GM19324 (cell line): ENCODE measurements at regions not wholly inside any gene's neighbourhood (a gene's known extent, or its start where the extent isn't known, plus 50 kb on each side); places are given as distances from the start of the nearest gene placed in this dataset.
"Not testable (repeated sequence)": the region's sequence is repeated elsewhere in the genome, so short reads cannot be mapped to it uniquely, and the experiment has no call there.

ENCODE experiments used
- ATAC-seq: cut with Tn5 transposase; IDR thresholded peaks from one replicate; pipeline ENCODE4 v1.9.1; 2021; ENCODE audit warnings: mild to moderate bottlenecking, moderate library complexity; ENCODE audit not compliant: unreplicated experiment, low FRiP score

DNA sequence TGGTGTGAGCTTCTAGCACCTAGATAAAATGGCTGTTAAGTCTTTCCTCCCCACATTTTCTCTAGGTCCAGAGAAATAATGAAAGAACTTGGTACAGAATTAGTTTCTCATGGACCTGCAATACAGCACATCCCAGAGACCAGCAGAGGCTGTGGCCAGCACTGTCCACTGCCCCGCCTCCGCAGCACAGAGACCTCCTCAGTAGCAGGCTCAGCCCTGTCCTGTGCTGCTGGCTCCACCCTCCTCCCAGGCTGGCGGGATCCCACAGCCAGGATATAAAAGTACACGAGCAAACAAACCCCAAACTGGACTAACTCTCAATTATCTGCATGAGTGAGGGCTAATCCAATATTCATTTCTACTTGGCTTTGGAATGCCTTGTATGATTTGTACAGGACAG is 401.5 kb downstream of the RPS6KC1 start:
- ATAC-seq: no peak

DNA sequence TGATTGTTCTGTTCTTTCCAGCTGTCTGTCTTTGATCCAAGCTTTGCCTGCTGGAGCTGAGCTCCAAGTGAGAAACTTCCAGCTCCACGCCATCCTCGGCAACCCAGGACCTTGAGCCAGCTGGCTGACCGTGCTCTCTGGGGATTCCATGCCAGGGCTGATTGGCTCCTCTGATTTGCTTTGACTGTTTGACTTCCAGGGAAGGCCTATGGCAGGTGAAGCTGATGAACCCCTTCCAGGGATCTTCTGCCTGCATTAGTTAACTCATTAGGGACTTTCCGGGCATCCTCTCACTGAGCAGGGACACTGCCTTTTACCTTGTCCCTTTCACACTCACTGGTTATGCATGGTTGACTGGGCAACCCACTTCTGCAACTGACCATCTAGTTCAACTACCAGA is 406.1 kb downstream of the RPS6KC1 start:
- ATAC-seq: no peak

DNA sequence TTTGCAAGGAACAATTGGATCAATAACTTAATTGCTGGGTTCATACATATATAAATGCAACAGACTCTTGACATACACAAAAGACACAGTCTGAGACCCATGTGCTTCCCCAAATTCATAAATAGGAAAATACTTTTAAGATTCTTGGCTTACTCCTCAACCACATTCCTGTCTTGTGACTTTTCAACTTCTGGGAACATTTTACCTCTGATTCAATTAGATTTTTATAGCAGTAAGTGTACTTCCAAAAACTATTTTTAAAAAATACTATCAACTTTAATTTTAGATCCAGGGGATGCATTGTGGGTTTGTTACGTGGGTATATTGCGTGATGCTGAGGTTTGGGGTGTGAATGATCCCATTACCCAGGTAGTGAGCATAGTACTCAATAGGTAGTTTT is 406.7 kb downstream of the RPS6KC1 start:
- ATAC-seq: no peak

DNA sequence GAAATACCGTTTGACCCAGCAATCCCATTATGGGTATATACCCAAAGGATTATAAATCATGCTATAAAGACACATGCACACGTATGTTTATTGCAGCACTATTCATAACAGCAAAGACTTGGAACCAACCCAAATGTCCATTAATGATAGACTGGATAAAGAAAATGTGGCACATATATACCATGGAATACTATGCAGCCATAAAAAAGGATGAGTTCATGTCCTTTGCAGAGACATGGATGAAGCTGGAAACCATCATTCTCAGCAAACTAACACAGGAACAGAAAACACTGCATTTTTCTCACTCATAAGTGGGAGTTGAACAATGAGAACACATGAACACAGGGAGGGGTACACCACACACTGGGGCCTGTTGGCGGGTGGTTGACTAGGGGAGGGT is 411.3 kb downstream of the RPS6KC1 start:
- not testable (repeated sequence) for ATAC-seq

DNA sequence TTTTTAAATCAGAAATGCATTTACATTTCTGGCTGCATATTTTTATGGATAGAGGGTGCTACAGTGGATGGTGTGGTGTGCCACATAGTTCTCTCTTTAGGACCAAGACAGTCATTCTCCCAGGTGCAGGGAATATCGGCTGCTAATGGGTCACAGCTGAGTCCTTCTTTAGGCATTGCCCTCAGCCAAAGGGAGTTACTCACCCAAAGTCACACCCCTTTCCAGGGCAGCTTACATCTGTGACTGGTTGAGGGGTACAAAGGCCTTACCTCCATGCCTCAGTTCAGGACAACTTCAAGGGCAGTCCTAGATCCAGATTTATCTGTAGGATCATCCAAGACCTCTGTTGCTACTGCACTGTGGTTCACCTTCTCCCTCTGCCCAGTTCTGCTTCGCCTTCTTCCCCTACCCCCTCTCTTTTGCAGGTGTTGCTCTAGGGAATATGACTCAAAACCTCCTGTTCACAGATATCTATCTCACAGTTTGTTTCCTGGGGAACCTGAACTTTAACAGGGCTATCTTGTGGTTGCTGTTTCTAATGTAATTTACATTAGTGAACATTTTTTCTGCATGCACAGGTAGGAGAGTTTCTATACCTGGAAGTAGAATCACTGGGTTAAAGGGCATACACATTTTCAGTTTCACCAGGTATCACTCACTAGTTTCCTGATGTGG is 413.9 kb downstream of the RPS6KC1 start:
- no peak for ATAC-seq

DNA sequence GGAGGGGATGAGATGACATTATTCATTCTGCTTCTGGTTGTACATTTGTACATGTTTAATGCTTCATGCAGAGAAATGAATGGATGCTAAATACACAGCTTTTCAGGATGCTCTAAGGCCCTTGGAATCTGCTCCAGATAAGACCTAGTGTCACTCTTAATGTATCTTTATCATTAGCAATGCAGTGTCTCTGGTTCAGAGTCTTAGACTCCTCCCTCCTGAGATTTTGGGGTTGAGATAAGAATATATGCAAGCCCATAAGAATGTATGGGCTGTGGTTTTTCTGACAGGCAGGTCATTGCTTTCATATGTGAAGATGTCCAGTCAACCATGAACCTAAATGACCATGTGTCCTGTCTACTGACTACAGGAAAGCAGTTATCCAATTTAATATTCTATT is 415.5 kb downstream of the RPS6KC1 start:
- ATAC-seq: no peak

DNA sequence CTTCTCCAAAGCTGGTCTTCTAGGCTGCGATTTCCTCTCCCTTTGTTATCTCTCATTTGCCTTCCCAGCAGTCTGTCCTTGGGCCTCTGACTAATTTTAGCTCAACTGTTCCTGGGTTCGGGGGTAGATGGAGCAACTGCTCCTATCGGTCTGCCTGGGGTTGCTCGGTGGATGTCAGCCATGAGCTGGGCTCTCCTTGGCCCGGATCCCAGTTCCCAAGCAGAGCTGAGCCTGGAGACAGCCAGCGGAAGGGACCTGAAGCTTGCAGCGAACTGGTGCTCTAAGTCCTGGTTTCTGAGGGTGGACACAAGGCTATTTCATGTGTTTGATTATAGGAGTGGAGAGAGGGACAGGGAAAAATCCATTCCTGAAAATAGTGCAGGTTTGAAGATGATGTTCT is 423.0 kb downstream of the RPS6KC1 start:
- no peak for ATAC-seq

DNA sequence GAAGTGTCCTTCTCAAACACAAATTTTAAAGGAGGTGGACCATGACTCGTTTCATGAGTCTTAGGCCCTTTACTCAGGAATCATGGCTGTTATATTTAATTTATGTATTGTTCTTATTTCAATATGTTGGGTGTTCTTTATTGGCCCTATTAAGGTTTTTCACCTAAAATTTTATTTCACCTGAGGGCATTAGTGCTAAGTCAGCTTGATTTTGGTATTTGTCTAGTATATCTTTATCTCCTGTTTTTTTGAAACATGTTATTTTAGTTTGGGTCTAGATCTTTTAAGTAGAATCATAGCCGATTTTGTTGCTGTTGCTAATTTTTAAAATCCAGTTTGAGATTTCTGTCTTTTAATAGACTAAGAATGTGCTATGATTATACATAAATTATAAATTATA is 430.4 kb downstream of the RPS6KC1 start:
- ATAC-seq: no peak

DNA sequence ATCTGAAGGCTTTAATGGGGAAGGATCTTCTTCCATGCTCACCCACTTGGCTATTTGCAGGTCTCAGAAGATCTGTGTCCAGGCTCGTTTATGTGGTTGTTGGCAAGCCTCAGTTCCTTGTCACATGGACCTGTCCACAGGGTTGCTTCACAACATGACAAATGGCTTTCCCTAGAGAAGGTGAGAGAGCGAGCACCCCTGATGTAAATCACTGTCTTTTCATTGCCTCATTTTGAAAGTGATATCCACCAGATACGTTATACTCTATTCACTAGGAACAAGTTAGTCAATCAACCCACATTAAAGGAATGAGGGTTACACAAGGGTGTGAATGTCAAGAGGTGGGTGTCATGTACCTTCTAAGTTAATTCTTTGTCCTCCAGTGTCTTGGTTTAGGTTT is 433.3 kb downstream of the RPS6KC1 start:
- ATAC-seq: no peak

DNA sequence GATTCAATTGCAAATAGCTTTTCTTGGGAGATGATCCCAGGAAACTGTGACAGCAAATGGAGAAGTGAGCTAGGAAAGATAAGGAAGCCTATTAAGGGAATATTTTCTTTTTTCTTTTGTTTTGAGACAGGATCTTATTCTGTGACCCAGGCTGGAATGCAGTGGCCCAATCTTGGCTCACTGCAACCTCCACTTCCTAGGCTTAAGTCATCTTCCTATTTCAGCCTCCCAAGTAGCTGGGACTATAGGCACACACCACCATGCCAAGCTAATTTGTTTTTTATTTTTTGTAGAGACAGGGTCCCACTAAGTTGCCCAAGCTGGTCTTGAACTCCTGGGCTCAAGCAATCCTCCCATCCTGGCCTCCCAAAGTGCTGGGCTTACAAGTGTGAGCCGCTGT is 433.7 kb downstream of the RPS6KC1 start:
- ATAC-seq: no peak

DNA sequence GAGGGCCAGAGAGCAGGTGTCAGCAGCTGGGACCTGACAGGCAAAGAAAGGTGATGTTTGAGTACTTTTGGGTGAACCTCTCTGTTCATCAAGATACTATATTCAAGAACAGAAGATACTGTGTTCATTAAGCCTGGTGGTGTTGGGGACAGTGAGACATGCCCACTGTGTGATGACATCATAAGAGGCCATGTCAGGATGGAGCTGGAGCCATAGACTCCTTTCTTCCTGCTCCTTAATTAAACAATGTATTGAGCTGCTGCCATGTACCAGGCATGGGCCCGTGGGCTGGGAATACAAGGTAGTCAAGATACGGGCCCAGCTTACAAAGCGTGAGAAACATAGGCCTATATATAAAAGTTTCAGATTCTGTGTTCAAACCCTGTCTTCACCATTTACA is 435.4 kb downstream of the RPS6KC1 start:
- ATAC-seq: no peak

DNA sequence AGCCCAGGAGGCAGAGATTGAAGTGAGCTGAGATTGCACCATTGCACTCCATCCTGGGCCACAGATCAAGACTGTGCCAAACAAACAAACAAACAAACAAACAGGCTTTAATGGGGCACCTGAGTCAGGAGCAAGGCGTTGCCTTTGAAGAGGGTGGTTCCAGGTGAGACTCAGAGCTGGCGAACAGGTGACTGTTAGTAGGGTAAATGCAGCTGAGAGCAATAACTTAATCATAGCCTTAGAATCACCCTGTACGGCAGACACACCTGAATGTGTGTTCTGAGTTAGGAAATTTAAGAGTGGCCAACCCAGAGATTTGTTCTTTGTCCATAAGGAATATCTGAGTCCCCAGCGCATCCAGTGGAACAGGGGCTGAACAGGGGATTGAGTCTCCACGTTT is 440.4 kb downstream of the RPS6KC1 start:
- ATAC-seq: no peak

DNA sequence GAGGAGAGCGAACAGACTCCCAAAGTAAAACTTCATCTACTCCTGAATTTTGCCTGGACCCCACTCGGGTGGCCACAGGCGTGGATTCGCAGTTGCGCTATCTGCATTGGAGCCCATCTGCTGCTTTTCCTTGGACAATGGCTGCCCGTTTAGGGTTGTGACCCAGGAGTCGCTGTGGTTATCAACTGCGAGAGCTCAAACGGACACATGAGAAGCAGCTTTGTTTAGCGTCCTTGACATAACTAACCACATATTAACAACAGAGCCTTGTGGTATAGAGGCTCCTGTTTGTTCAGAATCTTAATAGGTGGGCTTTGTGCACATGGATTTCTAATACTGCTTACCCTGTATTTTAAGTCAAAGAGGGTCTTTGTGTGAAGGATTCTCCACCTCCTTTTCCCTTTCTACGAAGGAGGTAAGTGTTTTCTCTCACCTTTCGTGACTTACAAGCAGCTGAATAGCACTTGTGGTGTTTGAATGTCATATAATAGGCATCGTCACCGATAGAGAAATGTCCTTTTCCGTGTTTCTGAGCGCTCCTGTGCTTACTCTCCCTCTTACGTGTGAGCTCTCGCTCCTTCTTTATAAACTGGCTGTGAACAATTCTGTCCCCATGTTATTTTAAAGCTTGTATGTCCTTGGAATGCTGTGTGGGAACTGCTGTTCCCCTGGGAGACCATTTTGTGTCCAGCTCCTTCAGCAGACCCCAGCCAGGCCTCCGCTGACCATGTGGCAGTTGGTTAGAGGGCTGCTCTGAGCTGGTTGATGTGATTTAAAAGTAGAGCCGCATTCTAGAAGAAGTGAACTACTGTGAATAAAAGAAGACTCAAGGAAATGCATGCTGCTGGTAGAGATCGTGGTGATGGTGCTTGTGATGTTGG is 441.4 kb downstream of the RPS6KC1 start:
- ATAC-seq: no peak

DNA sequence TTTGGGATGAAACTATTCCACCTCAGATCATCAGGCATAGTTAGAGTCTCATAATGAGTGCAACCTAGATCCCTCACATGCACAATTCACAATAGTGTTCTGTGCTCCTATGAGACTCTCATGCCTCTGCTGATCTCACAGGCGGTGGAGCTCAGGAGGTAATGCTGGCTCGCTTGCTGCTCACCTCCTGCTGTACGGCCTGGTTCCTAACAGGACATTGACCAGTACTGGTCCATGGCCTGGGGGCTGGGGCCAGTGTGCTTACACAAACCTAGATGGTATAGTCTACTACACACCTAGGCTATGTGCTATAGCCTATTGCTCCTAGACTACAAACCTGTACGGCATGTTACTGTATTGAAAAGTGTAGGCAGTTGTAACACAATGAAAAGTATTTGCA is 448.4 kb downstream of the RPS6KC1 start:
- ATAC-seq: no peak

DNA sequence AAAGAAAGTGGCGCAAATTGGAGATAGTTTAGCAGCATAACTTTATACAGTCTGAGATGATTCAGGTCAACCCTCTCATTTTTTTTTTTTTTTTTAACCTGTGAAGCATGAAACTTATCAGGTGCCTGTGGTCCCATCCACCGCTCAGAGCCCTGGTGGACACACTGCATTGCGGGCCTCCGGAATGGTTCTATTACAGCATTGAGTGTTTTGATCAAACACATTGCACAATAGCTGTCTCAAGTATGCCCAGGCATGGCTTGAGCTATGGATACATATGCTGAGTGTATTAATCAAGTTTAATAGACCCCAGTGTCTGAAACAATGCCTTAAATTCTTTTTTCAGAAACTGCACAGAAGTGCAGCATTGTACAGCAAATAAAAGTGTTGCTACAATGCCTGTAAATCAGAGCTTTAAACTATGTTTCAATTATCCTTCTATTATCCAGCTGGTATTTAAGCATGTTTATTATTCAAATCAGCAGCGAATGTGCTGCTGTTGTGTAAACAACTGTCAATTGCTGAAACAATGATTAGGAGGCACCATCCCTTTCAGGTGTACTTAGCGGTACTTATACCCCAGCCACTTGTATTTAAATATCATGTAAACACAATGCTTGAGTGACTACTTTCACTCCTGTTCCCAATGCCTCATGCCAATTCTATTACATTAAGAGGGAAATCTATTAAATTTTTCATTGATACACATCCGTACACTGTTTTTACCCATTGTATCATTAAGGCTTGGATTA is 456.6 kb downstream of the RPS6KC1 start:
- no peak for ATAC-seq

DNA sequence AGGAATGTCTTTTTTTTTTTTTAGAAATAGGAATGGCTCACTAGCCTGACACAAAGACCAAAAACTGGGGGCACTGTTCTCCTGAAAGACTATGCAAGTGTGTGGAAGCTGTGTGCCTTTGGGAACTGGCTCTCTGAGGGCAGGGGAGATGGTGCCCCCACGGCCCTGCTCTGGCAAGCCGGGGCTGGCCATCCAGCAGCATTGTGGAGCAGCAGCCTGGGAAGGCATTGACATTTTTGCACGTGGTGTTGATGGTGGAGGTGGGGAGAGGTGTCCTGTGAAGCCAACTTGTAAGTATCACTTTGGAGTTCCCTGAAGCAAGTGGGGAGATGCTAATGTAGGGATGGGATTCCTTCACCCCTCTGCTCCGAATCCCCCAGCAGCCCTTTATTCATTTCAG is 460.1 kb downstream of the RPS6KC1 start:
- no peak for ATAC-seq

DNA sequence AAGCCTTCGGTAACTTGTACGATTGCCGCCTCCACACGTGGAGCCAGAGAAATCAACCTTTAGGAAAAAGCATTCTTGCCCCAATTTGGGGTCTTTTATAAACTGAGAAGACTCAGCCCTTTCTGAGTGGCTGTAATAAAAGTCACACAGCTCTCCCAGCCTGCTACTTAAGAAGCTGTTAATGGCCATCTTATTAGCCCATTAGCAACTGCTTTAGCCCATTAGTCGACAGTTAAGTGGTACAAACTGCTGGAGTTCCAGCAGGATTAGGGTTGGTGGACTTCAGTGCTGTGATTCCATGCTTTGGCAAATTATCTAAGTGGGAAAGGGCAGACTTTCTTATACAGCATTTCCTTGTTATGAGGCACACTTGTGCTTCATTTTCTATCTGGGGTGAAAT is 461.3 kb downstream of the RPS6KC1 start:
- ATAC-seq: no peak

DNA sequence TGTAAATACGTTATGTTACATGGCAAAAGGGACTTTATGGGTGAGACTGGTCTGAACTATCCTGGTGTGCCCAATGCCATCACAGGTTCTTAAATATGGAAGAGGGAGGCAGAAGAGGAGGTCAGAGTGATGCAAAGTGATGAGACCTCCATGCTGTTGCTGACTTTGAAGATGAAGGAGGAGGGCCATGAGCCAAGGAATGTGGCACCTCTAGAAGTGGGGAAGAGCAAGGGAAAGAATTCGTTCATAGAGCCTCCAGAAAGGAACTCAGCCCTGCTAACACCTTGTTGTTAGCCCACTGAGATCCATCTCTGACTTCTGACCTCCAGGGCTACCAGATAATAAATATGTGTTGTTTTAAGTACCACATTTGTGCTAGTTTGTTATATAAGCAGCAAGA is 462.0 kb downstream of the RPS6KC1 start:
- no peak for ATAC-seq

DNA sequence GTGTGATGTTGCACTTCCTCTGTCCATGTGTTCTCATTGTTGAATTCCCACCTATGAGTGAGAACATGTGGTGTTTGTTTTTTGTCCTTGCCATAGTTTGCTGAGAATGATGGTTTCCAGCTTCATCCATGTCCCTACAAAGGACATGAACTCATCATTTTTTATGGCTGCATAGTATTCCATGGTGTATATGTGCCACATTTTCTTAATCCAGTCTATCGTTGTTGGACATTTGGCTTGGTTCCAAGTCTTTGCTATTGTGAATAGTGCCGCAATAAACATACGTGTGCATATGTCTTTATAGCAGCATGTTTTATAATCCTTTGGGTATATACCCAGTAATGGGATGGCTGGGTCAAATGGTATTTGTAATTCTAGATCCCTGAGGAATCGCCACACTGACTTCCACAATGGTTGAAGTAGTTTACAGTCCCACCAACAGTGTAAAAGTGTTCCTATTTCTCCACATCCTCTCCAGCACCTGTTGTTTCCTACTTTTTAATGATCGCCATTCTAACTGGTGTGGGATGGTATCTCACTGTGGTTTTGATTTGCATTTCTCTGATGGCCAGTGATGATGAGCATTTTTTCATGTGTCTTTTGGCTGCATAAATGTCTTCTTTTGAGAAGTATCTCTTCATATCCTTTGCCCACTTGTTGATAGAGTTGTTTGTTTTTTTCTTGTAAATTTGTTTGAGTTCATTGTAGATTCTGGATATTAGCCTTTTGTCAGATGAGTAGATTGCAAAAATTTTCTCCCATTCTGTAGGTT is 463.6 kb downstream of the RPS6KC1 start:
- not testable (repeated sequence) for ATAC-seq

DNA sequence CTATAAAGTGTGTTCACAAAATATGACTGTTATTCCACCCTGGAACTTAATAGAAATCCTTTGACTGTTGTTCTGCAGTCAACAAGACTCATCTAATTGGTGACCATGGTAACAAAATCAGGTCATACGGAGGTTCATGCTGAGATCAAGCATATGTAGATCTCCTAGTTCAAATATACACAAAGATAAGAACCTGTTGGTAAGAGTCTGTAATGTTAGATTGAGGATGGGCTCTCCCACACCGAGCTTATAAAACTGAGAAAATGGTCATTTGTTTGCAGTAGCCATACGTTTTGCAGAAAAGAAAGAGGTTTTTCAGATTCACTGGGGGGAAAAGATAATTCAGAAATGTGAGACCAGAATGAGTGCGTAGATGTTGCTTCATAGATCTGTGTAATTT is 468.1 kb downstream of the RPS6KC1 start:
- no peak for ATAC-seq

DNA sequence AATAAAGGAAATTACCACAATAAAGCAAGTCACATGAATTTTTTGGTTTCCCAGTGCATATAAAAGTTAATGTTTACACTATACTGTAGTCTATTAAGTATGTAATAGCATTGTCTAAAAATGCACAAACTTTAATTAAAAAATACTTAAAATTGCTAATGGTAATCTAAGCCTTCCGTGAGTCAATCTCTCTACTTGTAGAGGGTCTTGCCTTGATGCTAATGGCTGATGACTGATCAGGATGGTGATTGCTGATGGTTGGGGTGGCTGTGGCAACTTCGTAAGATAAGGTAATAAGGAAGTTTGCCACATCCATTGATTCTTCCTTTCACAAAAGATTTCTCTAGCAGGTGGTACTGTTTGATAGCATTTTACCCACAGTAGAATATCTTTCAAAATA is 466.6 kb upstream of the PROX1 start:
- no peak for ATAC-seq
